Left forelimb (tissue), 1 donor: ENCODE measurements at regions not wholly inside any gene's neighbourhood (a gene's known extent, or its start where the extent isn't known, plus 50 kb on each side); places are given as distances from the start of the nearest gene placed in this dataset.
"Not testable (repeated sequence)": the region's sequence is repeated elsewhere in the genome, so short reads cannot be mapped to it uniquely, and the experiment has no call there.

Source experiments
- DNase-seq: peaks from one replicate; pipeline ENCODE4 v3.0.0-alpha.2; 2018; ENCODE audit warnings: low spot score

DNA sequence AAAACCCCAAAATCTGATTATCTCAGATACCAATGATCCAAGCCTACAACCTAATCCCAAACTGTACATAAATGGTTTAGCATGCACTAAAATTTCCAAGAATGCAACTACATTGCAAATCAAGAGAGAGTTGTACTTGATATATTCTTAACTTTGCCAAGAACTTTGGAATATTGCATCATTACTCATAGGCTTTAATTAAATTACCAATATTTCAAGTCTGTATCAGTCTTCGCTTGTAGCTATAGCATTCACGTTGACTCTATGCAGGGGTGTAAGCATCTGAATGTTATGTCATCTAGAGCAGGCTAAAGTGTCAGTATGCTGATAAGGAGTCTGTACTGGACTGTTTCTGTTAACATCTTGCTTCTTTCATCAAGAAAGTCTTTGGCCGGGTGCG is 56.3 kb downstream of the FOXI3 start:
- DNase-seq = no peak

GRCh38 chr2:88377641-88377991 is 74.9 kb downstream of the FOXI3 start:
- DNase-seq = no peak

- no peak for DNase-seq
Observed at GRCh38 chr2:88372042-88372441, 80.5 kb downstream of the FOXI3 start.

DNA sequence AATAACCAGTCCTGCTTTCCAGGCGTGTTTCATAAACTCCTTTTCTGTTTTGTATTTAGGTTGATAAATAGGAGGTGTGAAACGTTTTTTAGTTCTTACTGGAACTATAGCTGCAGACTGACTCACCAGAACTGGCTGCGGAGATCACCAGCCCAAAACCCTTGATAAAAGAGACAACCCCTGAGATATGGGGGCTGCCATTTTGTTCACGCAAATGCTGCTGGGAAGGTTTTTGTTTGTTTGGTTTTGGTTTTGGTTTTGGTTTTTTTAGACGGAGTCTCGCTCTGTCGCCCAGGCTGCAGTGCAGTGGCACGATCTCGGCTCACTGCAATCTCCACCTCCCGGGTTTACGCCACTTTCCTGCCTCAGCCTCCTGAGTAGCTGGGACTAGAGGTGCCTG is 87.1 kb downstream of the FOXI3 start:
- DNase-seq = not testable (repeated sequence)

DNA sequence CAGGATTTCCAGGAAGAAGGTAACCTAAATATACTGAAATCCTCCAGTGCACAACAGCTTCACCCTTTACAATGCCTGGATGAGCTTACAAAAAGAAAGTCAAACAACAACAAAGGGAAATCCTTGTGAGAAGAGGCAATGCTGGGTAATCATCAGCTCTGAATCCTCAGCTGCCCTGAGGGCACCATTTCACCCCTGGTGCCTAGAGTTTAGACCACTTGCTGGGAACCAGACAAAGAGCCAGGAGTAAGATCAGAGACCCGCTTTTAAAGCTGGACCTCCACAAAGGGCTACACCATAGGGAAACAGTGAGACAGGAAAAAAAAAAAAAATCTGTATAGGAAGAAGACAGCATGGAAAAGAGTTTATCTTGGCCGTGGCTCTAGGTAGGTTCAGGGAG is 97.0 kb downstream of the FOXI3 start:
- DNase-seq = no peak

GRCh38 chr2:88351249-88351601 is 101.3 kb downstream of the FOXI3 start:
- DNase-seq = no peak

- no peak for DNase-seq
Observed at GRCh38 chr2:88350331-88351248, 101.9 kb downstream of the FOXI3 start.

- DNase-seq = no peak
Observed at GRCh38 chr2:88345842-88346241, 106.7 kb downstream of the FOXI3 start.

DNA sequence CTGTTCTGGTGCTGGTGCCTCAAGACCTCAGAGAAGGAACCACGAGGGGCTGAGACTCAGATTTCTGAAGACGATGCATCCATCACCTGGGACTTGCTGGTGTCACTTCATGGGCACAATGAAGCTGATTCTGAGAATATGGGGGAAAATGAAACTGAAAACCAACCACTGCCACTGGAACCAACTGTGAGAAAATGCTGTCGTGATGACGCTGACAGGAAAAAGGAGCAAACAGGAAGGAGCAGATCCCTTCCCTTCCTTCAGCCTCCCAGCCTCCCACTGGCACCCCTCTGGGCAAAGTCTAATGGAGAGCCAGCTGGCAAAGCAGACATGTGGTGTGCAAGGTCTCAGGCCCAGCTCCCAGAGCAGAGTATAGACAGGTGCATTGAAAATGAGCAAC is 109.7 kb downstream of the FOXI3 start:
- DNase-seq = no peak

- DNase-seq = no peak
Observed at GRCh38 chr2:88334418-88334817, 118.1 kb downstream of the FOXI3 start.

DNA sequence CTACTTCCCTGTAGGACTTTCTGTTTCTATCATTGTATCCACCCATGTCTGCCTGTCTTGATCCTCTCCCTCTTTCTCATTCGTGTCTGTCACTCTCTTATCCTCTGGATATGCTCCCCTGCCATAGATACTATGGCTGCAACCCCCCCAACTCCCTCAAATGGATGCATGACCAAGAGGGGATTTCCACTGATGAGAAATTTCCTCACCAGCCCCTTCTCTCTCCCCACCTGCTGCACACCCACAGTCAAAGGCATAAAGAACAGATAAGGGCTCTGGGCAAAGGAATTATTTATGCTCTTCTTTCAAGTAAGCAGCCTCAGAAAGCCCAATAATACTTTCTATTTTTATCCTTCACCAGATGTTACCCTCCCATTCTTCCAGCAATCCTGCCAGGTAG is 121.3 kb downstream of the FOXI3 start:
- DNase-seq = no peak

GRCh38 chr2:88329815-88330603 is 122.5 kb downstream of the FOXI3 start:
- no peak for DNase-seq

GRCh38 chr2:88321449-88322248 is 130.8 kb downstream of the FOXI3 start:
- DNase-seq = no peak

GRCh38 chr2:88320076-88320773 is 132.3 kb downstream of the FOXI3 start:
- DNase-seq = no peak

- DNase-seq = no peak
Observed at GRCh38 chr2:88318956-88319330, 133.6 kb downstream of the FOXI3 start.

- no peak for DNase-seq
Observed at GRCh38 chr2:88318071-88318955, 134.2 kb downstream of the FOXI3 start.

GRCh38 chr2:88310787-88311186 is 140.6 kb downstream of the THNSL2 start:
- DNase-seq = no peak

- DNase-seq = no peak
Observed at GRCh38 chr2:88307817-88308216, 137.7 kb downstream of the THNSL2 start.

DNA sequence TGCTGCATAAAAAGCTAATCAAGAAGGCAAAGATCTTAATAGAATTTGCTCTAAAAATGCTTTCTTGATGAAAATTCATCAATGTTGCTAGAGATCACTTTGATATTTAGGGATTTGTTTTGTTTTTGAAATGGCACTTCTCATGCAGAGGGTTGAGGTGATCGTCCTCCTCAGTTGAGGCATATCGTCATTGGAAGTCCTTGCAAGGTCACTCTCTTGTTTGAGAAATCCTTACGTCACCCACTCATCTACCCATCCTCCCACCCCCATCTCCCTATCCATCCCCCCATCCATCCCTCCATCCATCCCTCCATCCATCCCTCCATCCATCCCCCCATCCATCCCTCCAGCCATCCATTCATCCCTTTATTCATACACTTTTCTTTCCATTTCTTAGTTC is 133.7 kb downstream of the THNSL2 start:
- no peak for DNase-seq

DNA sequence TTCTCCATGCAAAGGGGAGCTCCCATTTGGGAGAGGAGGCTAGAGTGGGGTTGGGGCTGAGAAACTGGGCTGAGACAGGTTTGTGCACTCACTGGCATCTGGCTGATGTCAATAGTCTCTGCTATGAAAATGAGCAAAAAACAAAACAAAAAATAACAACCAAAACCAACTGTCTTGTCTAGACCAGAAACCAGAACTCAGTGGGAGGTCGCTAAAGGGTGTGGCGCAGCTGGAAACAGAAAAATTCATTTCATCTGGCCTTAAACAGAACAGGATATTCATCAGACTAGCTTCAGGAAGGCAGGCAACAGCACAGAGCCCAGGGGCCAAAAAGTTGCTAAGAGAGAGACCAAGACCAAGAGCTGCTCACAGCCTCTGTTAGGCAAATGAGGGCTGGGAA is 126.1 kb downstream of the THNSL2 start:
- no peak for DNase-seq
